ENCODE measurements at regions not wholly inside any gene's neighbourhood (a gene's known extent, or its start where the extent isn't known, plus 50 kb on each side); places are given as distances from the start of the nearest gene placed in this dataset.

GRCh38 chr3:76212679-76213078, 427.3 kb upstream of the ZNF717 start:
- no peak for TF ChIP-seq CTCF (IDR thresholded peaks at IDR 0.05; ENCODE audit: borderline replicate concordance, extremely low read depth, low read length, poor library complexity, severe bottlenecking)
- no peak for TF ChIP-seq EZH2 (IDR thresholded peaks at IDR 0.05; ENCODE audit: borderline replicate concordance, low read depth, low read length, severe bottlenecking)

Measured in DND-41 (cell line).